ENCODE measurements at regions not wholly inside any gene's neighbourhood (a gene's known extent, or its start where the extent isn't known, plus 50 kb on each side); places are given as distances from the start of the nearest gene placed in this dataset.

- H3K27me3 ChIP-seq (ENCODE audit: insufficient read depth, insufficient read length): no peaks in the 10 kb centered on the region
- H3K9me3 ChIP-seq (ENCODE audit: insufficient read depth, low read length): no peaks in the 10 kb centered on the region
- no peaks in the 10 kb centered on the region for H3K36me3 ChIP-seq (ENCODE audit: insufficient read depth, insufficient read length, low read length)
- no peak overlapping the region for H3K9ac ChIP-seq (ENCODE audit: insufficient read length, low read depth)
- H3K4me3 ChIP-seq (ENCODE audit: insufficient read length, low read depth): no peak overlapping the region
- TF ChIP-seq SUZ12 (IDR thresholded peaks at IDR 0.05; ENCODE audit: extremely low read depth, insufficient read depth, insufficient read length) (no peak), YY1 (IDR thresholded peaks at IDR 0.05; ENCODE audit: insufficient read depth, insufficient read length) (no peak), ZNF274 (IDR thresholded peaks at IDR 0.05; ENCODE audit: low read depth, low read length) (no peak)
- no peaks in the 10 kb centered on the region for H3K4me1 ChIP-seq (ENCODE audit: insufficient read depth, insufficient read length)
- DNase-seq (ENCODE audit: low read depth, low spot score): no peak
These were observed 394.1 kb upstream of the SMIM31 start for GRCh38 chr4:164359881-164360280.

- TF ChIP-seq YY1 (IDR thresholded peaks at IDR 0.05; ENCODE audit: insufficient read depth, insufficient read length) (no peak), ZNF274 (IDR thresholded peaks at IDR 0.05; ENCODE audit: low read depth, low read length) (no peak), SUZ12 (IDR thresholded peaks at IDR 0.05; ENCODE audit: extremely low read depth, insufficient read depth, insufficient read length) (no peak)
- Histone ChIP-seq H3K36me3 (ENCODE audit: insufficient read depth, insufficient read length, low read length) (no peaks in the 10 kb centered on the region), H3K4me1 (ENCODE audit: insufficient read depth, insufficient read length) (no peaks in the 10 kb centered on the region), H3K4me3 (ENCODE audit: insufficient read length, low read depth) (no peak overlapping the region), H3K27me3 (ENCODE audit: insufficient read depth, insufficient read length) (no peaks in the 10 kb centered on the region), H3K9me3 (ENCODE audit: insufficient read depth, low read length) (no peaks in the 10 kb centered on the region), H3K9ac (ENCODE audit: insufficient read length, low read depth) (no peak overlapping the region)
- DNase-seq (ENCODE audit: low read depth, low spot score): no peak
These were observed 385.0 kb upstream of the SMIM31 start for GRCh38 chr4:164368894-164369293.

GRCh38 chr4:164373021-164373420 is 380.9 kb upstream of the SMIM31 start:
- no peak for TF ChIP-seq ZNF274 (IDR thresholded peaks at IDR 0.05; ENCODE audit: low read depth, low read length)
- no peak for TF ChIP-seq SUZ12 (IDR thresholded peaks at IDR 0.05; ENCODE audit: extremely low read depth, insufficient read depth, insufficient read length)
- no peak for TF ChIP-seq YY1 (IDR thresholded peaks at IDR 0.05; ENCODE audit: insufficient read depth, insufficient read length)

GRCh38 chr4:164377277-164377676 is 376.7 kb upstream of the SMIM31 start:
- TF ChIP-seq SUZ12 (IDR thresholded peaks at IDR 0.05; ENCODE audit: extremely low read depth, insufficient read depth, insufficient read length) (no peak), ZNF274 (IDR thresholded peaks at IDR 0.05; ENCODE audit: low read depth, low read length) (no peak), YY1 (IDR thresholded peaks at IDR 0.05; ENCODE audit: insufficient read depth, insufficient read length) (no peak)
- H3K9me3 ChIP-seq (ENCODE audit: insufficient read depth, low read length): no peaks in the 10 kb centered on the region
- H3K27me3 ChIP-seq (ENCODE audit: insufficient read depth, insufficient read length): peaks cover 10% of the 10 kb centered on the region
- no peaks in the 10 kb centered on the region for H3K36me3 ChIP-seq (ENCODE audit: insufficient read depth, insufficient read length, low read length)
- no peaks in the 10 kb centered on the region for H3K4me1 ChIP-seq (ENCODE audit: insufficient read depth, insufficient read length)
- no peak overlapping the region for H3K9ac ChIP-seq (ENCODE audit: insufficient read length, low read depth)
- no peak for DNase-seq (ENCODE audit: low read depth, low spot score)
- no peak overlapping the region for H3K4me3 ChIP-seq (ENCODE audit: insufficient read length, low read depth)

More at GRCh38 chr4:164373021-164373420, 380.9 kb upstream of the SMIM31 start:
- Histone ChIP-seq H3K9me3 (ENCODE audit: insufficient read depth, low read length) (no peaks in the 10 kb centered on the region), H3K4me1 (ENCODE audit: insufficient read depth, insufficient read length) (no peaks in the 10 kb centered on the region), H3K36me3 (ENCODE audit: insufficient read depth, insufficient read length, low read length) (no peaks in the 10 kb centered on the region), H3K4me3 (ENCODE audit: insufficient read length, low read depth) (no peak overlapping the region), H3K27me3 (ENCODE audit: insufficient read depth, insufficient read length) (no peaks in the 10 kb centered on the region), H3K9ac (ENCODE audit: insufficient read length, low read depth) (no peak overlapping the region)
- no peak for DNase-seq (ENCODE audit: low read depth, low spot score)

- Histone ChIP-seq H3K36me3 (ENCODE audit: insufficient read depth, insufficient read length, low read length) (no peaks in the 10 kb centered on the region), H3K27me3 (ENCODE audit: insufficient read depth, insufficient read length) (peaks cover 20% of the 10 kb centered on the region), H3K4me1 (ENCODE audit: insufficient read depth, insufficient read length) (no peaks in the 10 kb centered on the region), H3K9me3 (ENCODE audit: insufficient read depth, low read length) (no peaks in the 10 kb centered on the region), H3K4me3 (ENCODE audit: insufficient read length, low read depth) (no peak overlapping the region), H3K9ac (ENCODE audit: insufficient read length, low read depth) (no peak overlapping the region)
- DNase-seq (ENCODE audit: low read depth, low spot score): no peak
- TF ChIP-seq SUZ12 (IDR thresholded peaks at IDR 0.05; ENCODE audit: extremely low read depth, insufficient read depth, insufficient read length): no peak
- TF ChIP-seq YY1 (IDR thresholded peaks at IDR 0.05; ENCODE audit: insufficient read depth, insufficient read length): no peak
- TF ChIP-seq ZNF274 (IDR thresholded peaks at IDR 0.05; ENCODE audit: low read depth, low read length): no peak
These were observed 375.6 kb upstream of the SMIM31 start for GRCh38 chr4:164378361-164378760.

GRCh38 chr4:164379694-164380093 is 374.2 kb upstream of the SMIM31 start:
- Histone ChIP-seq H3K9ac (ENCODE audit: insufficient read length, low read depth) (no peak overlapping the region), H3K27me3 (ENCODE audit: insufficient read depth, insufficient read length) (peaks cover 34% of the 10 kb centered on the region), H3K36me3 (ENCODE audit: insufficient read depth, insufficient read length, low read length) (no peaks in the 10 kb centered on the region), H3K4me1 (ENCODE audit: insufficient read depth, insufficient read length) (no peaks in the 10 kb centered on the region), H3K9me3 (ENCODE audit: insufficient read depth, low read length) (no peaks in the 10 kb centered on the region), H3K4me3 (ENCODE audit: insufficient read length, low read depth) (no peak overlapping the region)
- TF ChIP-seq YY1 (IDR thresholded peaks at IDR 0.05; ENCODE audit: insufficient read depth, insufficient read length) (no peak), SUZ12 (IDR thresholded peaks at IDR 0.05; ENCODE audit: extremely low read depth, insufficient read depth, insufficient read length) (no peak), ZNF274 (IDR thresholded peaks at IDR 0.05; ENCODE audit: low read depth, low read length) (no peak)
- no peak for DNase-seq (ENCODE audit: low read depth, low spot score)

- DNase-seq (ENCODE audit: low read depth, low spot score): no peak
- H3K4me3 ChIP-seq (ENCODE audit: insufficient read length, low read depth): no peak overlapping the region
- peaks cover 42% of the 10 kb centered on the region for H3K27me3 ChIP-seq (ENCODE audit: insufficient read depth, insufficient read length)
- no peak overlapping the region for H3K9ac ChIP-seq (ENCODE audit: insufficient read length, low read depth)
- TF ChIP-seq SUZ12 (IDR thresholded peaks at IDR 0.05; ENCODE audit: extremely low read depth, insufficient read depth, insufficient read length): no peak
- TF ChIP-seq ZNF274 (IDR thresholded peaks at IDR 0.05; ENCODE audit: low read depth, low read length): no peak
- TF ChIP-seq YY1 (IDR thresholded peaks at IDR 0.05; ENCODE audit: insufficient read depth, insufficient read length): no peak
- H3K9me3 ChIP-seq (ENCODE audit: insufficient read depth, low read length): no peaks in the 10 kb centered on the region
- no peaks in the 10 kb centered on the region for H3K4me1 ChIP-seq (ENCODE audit: insufficient read depth, insufficient read length)
- no peaks in the 10 kb centered on the region for H3K36me3 ChIP-seq (ENCODE audit: insufficient read depth, insufficient read length, low read length)
These were observed 372.1 kb upstream of the SMIM31 start for GRCh38 chr4:164381859-164382258.

GRCh38 chr4:164383058-164383357 is 370.9 kb upstream of the SMIM31 start:
- Histone ChIP-seq H3K9me3 (ENCODE audit: insufficient read depth, low read length) (no peaks in the 10 kb centered on the region), H3K27me3 (ENCODE audit: insufficient read depth, insufficient read length) (peaks cover 42% of the 10 kb centered on the region), H3K4me1 (ENCODE audit: insufficient read depth, insufficient read length) (no peaks in the 10 kb centered on the region), H3K9ac (ENCODE audit: insufficient read length, low read depth) (no peak overlapping the region), H3K4me3 (ENCODE audit: insufficient read length, low read depth) (peak overlapping the region; percentile 56), H3K36me3 (ENCODE audit: insufficient read depth, insufficient read length, low read length) (no peaks in the 10 kb centered on the region)
- peak; percentile 22 for DNase-seq (ENCODE audit: low read depth, low spot score)
- TF ChIP-seq YY1 (IDR thresholded peaks at IDR 0.05; ENCODE audit: insufficient read depth, insufficient read length) (no peak), ZNF274 (IDR thresholded peaks at IDR 0.05; ENCODE audit: low read depth, low read length) (no peak), SUZ12 (IDR thresholded peaks at IDR 0.05; ENCODE audit: extremely low read depth, insufficient read depth, insufficient read length) (peak; percentile 68)

Data from NT2/D1 (cell line).